ENCODE measurements at regions not wholly inside any gene's neighbourhood (a gene's known extent, or its start where the extent isn't known, plus 50 kb on each side); places are given as distances from the start of the nearest gene placed in this dataset.

- TF ChIP-seq, protein P1, sequence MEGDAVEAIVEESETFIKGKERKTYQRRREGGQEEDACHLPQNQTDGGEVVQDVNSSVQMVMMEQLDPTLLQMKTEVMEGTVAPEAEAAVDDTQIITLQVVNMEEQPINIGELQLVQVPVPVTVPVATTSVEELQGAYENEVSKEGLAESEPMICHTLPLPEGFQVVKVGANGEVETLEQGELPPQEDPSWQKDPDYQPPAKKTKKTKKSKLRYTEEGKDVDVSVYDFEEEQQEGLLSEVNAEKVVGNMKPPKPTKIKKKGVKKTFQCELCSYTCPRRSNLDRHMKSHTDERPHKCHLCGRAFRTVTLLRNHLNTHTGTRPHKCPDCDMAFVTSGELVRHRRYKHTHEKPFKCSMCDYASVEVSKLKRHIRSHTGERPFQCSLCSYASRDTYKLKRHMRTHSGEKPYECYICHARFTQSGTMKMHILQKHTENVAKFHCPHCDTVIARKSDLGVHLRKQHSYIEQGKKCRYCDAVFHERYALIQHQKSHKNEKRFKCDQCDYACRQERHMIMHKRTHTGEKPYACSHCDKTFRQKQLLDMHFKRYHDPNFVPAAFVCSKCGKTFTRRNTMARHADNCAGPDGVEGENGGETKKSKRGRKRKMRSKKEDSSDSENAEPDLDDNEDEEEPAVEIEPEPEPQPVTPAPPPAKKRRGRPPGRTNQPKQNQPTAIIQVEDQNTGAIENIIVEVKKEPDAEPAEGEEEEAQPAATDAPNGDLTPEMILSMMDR (IDR thresholded peaks at IDR 0.05), result no peak
- TF ChIP-seq ZFX (IDR thresholded peaks at IDR 0.05; ENCODE audit: borderline replicate concordance), result no peak
Measured at GRCh38 chrX:137929951-137930350, 364.0 kb downstream of the ZIC3 start.

All from 22Rv1 (cell line).